ENCODE measurements at regions not wholly inside any gene's neighbourhood (a gene's known extent, or its start where the extent isn't known, plus 50 kb on each side); places are given as distances from the start of the nearest gene placed in this dataset.

DNA sequence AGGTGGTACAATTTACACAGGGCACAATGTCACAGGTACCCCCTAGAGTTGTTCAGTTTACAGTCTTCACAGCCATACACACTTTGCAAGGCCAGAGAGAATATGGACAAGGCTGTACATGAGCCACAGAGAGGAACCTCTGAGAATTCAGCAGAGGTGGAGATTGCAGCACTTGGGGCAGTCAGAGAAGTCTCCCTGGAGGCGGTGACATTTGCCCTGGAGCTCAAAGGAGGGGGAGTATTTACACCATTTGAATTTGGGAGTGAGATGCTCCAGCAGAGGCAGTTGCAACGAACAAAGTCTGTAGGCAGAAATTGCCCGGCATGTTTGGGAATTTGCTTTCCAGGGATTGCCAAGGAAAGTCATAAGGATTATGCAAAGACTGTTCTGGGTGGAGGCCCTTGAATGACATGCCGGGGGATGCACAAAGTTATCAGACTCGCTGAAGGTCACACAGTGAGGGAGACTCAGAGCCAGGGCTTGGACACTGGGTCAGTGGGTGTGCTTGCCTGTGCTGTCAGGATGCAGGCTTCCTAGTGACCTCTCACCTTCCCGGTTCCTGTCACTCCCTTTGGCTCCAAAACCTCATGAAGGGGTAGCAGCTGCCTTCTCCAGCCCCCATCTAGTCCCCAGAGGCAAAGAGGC is 160.7 kb upstream of the PCBD1 start:
- no peak for DNase-seq

DNA sequence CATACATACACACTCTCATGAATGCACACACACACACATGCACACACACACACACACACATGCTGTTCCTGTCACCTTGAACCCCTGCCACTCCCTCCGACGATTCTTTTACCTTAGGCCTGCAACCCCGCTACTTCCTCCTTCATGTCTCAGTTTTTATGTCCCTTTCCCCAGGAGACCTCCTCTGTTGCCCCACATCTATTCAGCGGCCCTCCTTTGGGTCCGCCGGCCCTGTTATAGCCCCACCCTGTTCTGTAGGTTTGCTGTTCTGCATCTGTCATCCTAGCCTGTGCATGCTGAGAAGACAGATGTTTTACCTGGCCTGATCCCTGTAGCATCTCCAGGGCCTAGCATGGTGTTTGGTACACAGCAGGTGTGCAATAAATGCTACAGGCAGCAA is 161.6 kb upstream of the PCBD1 start:
- no peak for DNase-seq

GRCh38 chr10:71052076-71052660 is 160.2 kb upstream of the UNC5B start:
- no peak for DNase-seq

DNA sequence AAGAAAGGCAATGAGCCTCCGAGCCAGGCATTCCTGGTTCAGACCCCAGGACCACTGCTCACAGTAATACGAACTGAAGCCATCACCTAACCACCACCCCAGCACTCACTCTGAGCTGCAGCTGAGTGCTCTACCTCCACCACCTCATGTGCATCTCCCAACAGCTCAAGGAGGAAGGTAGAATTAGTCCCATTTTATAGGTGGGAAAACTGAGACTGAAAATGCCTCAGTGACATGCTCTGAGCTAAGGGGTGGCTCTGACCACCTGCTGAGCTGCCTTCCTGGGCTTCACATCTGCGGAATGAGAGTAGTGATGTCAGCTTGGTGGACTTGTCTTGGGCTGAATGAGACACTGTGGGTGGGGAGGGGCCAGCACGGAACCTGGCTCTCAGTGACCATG is 159.7 kb upstream of the UNC5B start:
- DNase-seq = no peak

- DNase-seq = no peak
Observed at GRCh38 chr10:71053169-71053895, 159.0 kb upstream of the UNC5B start.

DNA sequence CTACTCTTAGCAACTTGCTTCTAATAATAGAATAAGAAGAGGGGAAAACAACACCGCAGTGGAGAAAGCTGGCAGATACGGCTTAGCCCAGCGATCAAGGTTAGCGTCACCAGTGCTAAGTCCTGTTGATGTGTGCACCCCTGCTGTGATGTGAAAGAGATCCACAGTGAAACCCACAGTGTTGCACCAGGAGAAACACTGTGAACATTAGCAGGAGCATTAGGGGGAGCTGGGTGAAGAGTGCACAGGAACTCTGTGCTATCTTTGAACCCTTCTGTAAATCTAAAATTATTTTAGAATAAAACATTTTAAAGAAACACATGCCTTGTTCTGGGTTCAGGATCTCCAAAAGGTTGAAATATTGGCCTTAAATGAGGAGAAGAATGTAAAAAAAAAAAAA is 154.1 kb upstream of the UNC5B start:
- no peak for DNase-seq

GRCh38 chr10:71059054-71059818 is 153.1 kb upstream of the UNC5B start:
- DNase-seq = no peak

DNA sequence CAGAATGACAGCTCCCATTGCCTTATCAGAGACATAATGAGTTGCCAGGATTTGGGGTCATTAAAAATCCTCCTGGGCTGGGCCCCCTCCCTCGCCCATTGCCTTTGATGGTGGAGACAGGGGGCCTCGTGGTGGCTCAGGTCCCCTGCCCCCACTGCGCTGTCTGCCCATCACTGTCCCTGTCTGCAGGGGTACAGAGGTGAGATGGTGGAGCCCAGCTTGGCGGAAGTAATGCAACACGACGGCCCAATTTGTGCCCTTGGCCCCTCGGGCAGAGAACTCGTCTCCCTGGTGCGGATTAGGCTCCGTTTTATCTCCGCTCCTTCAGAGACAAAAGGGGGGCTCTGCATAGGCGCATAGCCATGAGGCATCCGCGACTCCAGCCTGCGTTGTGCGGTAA is 152.4 kb upstream of the UNC5B start:
- DNase-seq = no peak

DNA sequence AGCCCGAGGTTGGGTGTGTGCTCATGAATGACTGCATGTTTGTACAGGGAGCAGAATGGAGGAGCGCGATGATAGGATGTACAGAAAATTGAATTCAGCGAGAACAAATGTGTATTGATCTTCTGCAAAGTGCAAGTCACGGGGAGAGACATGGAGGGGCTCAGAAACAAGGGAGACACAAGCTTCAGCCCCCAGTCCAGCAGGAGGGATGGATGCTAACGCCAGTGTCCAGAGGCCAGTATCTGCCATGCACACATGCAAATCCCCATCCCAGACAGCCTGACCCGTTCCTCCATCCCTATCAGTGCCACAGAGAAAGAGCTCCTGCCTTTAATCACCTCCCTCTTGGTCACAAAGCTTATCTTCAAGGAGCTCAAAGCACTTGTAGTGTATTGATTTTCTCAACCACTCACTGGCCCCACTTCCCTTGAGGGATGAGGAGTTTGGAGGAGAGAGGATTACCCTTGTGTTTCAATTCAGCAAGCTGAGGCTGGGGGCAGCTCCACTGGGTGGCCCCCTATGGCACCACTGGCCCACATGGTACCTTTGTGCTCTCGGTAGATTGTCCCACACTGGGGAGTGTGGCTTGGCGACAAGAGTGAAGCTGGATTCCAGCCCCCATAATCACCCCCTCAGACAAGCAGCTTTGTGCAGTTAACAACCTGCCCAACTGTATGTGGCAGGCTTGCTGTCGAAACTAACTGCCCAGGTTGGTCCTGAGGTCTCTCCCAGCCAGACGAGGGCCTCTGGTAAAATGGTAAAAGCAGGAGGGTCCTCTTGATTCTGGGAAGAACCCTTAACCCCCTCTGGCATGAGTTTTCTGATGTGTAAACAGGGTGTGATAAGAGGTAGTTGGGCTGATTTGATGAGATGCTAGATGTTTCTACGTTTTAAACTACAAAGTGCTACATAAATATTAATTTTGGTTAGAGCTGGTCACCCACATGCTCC is 151.6 kb upstream of the UNC5B start:
- no peak for DNase-seq

- DNase-seq = no peak
Observed at GRCh38 chr10:71061472-71061871, 150.9 kb upstream of the UNC5B start.

GRCh38 chr10:71062156-71062555 is 150.2 kb upstream of the UNC5B start:
- no peak for DNase-seq

DNA sequence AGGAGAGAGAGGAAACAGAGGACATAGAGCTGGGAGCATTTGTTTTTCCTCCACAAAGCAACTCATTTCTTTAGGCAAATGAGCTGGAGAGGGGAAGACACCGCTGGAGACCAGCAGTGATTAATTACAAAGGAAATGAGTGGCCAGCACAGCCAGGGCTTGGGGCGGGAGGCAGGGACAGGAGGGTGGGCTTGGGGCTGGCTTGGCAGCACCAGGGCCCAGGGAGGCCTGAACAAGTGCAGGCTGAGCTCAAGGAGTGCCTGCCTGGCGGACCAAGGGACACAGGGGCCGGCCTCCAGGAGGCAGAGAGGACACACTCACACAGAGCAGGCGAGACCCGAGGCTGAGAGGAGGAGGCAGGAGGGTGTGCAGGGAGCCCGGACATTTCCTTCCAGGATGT is 149.0 kb upstream of the UNC5B start:
- no peak for DNase-seq

- no peak for DNase-seq
Observed at GRCh38 chr10:71064413-71065118, 147.8 kb upstream of the UNC5B start.

- DNase-seq = peak in 1 of 5 experiments; percentile 8
Observed at GRCh38 chr10:71065659-71066058, 146.7 kb upstream of the UNC5B start.

DNA sequence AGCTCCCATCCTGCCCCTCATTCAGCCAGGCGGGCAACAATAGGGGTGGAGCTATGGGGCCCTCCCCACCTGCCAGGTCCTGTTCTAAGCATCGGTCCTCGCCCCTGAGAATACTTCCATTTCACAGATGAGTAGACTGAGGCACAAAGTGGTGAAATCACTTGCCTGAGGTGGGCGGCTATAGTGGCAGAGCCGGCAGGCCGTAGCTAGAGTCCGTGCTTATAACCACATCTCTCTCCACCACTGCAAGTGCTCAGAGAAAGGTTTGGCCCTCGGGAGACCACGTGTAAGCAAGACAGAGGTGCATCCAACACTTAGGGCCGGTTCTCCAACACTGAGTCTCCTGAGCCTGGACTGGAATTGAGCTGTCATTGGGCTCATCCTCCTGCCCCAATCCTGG is 145.8 kb upstream of the UNC5B start:
- DNase-seq = no peak

DNA sequence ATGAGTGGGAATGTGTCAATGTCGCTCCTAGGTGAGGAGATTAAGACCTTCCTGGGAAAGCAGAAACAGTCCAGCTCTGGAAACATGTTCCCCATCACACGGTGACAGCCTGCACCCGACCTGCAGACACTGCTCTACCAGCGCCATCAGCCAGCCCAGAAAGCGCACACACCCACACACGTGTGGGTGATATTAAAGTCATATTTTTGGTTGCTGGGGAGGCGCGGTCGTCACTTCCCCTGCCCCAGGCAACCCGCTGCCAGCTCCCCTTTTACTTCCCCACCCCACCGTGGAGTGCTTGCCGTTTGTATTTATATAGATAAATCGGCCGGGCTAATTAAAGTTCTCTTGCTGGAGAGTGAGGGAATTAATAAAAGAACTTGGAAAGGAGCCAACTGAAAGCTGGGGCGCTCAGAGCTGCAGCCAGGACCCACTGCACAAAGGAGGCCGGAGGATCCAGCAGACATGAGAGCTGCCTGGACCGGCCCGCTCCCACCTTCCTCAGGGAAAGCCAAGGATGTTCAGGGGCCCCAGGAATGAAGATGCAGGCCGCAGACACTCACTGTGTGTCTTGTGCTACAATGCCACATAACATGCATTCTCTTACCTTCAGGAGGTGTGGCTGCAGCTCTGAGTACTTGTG is 145.2 kb upstream of the UNC5B start:
- no peak for DNase-seq

GRCh38 chr10:71068861-71069271 is 143.5 kb upstream of the UNC5B start:
- DNase-seq = no peak

DNA sequence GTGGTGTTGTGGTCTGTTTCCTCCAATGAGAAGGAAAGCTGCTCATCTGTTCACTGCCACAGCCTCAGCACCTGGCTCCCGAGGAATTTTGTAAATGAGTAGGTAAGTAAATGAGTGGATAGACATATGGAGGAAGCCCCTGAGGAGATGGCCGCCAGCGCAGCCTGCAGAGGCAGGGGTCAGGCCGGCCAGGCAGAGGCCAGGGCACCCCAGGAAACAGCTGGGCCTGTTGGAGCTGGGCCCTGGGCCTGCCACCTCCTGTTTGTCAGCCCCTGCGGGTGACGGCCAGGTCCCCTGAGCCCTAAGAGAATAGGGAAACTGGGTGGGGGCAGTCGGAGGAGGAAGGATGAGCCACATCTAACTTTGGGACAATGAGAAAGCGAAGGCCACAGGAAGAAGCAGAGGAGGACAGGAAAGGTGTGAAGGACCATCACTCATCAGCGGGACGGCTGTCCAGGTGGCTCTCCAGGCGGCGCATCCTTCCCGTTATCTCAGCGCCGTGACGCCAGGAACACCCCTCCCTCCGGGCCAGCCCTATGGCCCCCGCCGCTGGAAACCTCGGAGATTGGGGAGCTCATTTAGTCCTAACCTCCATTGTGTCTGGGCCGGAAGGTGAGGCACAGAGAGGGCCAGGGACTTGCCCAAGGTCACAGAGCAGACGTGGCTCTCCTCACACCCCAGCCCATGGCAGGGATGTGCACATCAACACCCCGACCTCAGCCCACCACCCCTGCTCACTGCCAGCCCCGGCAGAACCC is 142.3 kb upstream of the UNC5B start:
- no peak for DNase-seq

DNA sequence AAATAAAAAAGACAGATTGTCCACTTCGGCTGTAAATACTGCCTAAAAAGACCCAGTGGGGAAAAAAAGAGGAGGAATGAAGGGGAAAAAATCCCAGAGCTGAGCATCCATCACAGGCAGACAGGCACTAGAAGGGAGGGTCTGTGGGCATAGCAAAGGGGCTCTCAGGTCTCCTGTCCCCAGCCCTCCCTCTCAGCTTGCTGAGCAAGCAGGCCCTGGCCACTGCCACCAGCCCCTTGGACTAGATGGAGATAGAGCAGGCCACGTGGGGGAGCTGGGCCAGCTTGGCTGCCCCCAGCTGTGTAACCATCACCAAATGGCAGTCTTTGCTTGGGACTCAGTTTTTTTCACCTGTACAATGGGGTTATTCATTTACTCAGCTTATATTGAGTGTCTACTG is 141.6 kb upstream of the UNC5B start:
- DNase-seq = no peak

DNA sequence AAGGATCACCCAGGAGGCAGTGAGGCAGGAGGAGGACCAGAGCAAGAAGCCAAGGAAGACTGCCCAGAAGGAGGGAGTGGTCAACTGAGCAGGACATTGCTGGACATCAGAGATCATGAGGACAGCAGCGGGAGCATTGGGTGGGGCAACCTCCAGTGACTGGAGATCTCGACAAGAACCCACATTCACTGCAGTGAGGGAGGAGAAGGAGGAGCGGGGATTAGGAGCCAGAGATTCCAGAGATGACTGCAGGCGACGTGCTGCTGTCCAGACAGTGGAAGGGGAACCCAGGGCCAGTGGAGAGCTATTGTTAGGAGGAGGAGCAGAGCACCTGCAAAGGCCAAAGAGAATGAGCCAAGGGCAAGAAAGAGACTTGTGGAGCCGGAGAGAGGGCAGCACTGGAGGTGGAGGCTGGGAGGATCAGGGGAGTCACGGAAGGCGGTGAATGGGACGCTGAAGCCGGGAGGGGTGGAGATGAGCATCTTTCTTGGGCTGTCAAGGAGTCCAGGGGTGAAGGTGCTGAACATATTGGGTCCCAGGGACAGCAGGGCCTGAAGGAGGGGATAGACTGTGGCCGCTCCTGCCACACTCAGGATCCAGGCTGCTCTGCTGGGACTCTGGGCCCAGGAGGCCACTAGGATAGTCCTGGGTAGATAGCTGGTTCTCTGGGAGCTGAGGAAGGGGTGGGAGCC is 140.1 kb upstream of the UNC5B start:
- DNase-seq = no peak

Data from T-helper 2 cell (primary cell).